Stimulated activated CD4-positive, alpha-beta T cell treated with anti-CD3 and anti-CD28 coated beads, Interleukin-2, amount 100 ng/mL, for 24 hours (primary cell): ENCODE measurements at regions not wholly inside any gene's neighbourhood (a gene's known extent, or its start where the extent isn't known, plus 50 kb on each side); places are given as distances from the start of the nearest gene placed in this dataset.
"Not testable (repeated sequence)": the region's sequence is repeated elsewhere in the genome, so short reads cannot be mapped to it uniquely, and the experiment has no call there.

Experiments
- DNase-seq, 2 donors: peaks; one replicate each; pipeline ENCODE4 v3.0.0-alpha.2; 2020

DNA sequence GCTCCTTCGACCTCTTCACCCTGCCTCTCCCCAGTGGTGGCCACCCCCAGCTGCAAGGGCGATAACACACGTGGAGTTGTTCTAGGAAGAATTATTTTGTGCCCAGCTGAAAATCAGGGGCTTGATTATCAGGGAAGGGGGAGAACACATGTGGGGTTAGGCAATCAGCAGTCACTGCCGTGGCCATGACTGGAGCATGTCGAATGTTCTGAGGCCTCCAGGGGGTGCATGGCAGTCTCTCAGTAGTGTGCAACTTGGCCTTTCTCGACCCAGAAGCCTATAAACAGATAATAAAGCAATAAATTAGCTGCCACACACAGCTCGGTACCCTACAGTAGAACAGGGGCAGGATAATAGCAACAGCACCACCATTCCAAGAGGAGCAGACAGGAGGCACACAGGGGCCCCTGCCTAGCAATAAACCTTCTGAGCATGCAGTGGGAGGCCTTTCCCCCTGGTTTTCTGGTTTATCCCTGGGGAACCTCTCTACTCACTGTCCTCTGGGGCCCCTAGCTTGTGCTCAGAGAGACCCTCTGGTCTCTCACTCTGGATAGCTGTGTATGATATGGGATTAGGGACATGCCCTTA is 308.2 kb upstream of the PLGLB2 start:
- not testable (repeated sequence) for DNase-seq

DNA sequence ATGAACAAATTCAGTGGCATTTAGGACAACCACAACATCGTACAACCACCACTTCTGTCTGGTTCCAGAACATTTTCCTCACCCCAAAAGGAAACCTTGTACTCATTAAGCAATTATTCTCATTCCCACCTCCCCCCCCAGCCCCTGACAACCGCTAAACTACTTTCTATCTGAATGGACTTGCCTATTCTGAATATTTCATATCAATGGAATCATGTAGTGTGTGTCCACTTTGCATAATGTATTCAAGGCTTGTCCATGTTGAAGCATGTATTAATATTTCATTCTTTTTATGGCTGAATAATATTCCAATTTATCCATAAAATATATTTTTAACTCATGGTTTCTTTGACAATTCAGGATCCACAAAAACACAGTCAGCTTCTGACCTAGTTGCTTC is 307.2 kb upstream of the PLGLB2 start:
- DNase-seq = not testable (repeated sequence)

DNA sequence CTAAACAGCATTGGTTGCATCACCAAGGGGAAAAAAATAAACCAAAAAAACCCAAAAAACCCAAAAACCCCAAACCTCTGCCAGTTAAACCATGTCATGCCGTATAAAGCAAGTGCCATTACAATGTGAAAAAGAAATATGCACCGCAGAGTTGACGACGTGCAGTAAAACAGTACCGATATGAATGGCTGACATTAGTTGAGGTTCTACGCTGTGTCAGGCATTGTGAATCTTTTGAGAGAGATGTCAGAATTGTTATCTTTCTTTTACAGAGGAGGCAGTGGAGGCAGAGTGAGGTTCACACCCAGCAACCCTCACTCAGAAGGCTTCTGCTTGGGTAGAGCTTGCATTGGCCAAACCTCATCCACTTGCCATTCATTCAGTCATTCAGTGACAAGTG is 306.5 kb upstream of the PLGLB2 start:
- peak in 1 of 2 donors; percentile 20 for DNase-seq

DNA sequence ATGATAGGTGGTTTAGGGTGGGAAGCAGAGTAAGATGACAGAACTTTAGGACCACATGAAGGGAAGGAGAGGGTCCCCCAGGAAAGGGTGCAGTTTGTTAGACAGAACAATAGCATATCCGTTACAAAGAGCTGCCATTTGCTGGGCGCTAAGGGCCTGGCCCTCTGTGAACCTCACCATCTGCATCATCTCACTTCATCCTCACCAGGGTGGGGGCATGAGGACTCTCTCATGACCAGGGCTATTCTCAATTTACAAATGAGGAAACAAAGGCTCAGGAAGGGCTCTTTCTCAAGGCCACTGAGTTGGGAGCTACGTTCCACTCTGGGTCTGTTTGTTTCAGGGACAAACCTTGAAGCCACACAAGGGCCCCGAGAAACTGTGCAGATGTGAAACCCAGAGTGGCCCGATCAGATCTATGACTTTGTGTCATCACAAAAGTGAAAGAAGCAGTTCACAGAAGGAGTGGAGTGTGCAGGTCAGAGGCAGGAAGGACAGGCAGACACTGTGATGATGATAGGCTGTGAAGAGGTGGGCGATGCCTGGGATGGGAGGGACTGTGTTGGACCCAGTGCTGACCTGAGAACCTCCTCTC is 304.8 kb upstream of the PLGLB2 start:
- peak; percentile 44 to 54 for DNase-seq

DNA sequence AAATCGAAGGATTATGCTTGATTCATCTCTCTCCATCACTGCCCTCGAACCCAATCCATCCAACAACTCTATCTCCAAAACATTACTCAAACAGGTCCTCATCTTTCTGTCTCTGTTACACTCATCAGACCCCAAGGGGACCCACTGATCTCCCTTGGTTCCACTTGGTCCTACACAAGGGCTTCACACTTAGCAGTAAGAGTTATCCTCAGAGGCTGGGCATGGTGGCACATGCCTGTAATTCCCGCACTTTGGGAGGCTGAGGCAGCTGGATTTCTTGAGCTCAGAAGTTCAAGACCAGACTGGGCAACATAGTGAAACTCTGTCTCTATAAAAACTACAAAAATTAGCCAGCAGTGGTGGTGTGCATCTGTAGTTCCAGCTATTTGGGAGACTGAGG is 302.9 kb upstream of the PLGLB2 start:
- not testable (repeated sequence) for DNase-seq

DNA sequence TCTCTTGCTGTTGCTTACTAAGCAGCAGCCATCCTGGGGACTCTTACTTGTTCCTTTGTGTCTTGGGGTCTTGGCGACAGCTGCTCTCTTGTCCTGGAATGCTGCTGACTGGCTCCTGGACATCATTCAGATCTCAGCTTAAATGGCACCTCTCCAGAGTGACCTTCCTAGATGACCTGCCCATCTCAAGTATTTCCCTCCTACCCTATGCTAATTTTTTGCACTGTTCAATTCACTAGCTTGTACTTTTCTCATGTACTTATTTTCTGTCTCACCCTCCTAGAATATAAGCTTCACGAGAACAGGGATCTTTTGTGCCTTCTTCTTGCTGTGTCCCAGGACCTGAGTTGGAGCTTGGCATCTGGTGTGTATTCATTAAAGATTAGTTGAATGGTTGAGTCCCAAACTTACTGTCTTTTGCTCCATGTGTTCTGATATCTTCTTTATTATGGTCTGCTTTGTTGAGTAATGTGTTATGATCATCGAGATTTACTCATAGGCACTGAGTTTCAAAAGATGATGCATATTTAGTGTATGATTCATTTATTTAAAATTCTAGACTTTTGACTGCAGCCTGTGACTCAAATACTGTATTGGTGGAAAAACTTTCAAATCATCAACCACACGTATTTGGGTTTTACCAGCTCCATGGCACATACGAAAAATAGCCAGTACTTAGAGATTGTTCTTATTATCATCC is 302.1 kb upstream of the PLGLB2 start:
- DNase-seq = not testable (repeated sequence)

DNA sequence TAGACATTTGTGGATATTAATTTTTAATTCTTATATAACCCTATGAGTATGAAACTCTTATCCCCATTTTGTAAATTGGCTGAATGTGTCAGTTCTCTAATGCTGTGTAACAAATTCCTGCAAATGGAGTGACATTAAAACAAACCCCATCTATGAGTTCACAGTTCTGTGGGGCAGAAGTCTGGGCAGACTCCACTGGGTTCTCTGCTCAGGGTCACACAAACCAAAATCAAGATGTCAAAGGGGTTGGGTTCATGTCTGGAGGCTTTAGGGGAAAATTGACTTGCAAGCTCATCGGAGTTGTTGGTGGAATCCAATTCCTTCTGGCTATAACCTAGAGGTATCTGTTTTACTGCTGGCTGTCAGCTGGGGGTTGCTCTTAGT is 301.6 kb upstream of the PLGLB2 start:
- not testable (repeated sequence) for DNase-seq

DNA sequence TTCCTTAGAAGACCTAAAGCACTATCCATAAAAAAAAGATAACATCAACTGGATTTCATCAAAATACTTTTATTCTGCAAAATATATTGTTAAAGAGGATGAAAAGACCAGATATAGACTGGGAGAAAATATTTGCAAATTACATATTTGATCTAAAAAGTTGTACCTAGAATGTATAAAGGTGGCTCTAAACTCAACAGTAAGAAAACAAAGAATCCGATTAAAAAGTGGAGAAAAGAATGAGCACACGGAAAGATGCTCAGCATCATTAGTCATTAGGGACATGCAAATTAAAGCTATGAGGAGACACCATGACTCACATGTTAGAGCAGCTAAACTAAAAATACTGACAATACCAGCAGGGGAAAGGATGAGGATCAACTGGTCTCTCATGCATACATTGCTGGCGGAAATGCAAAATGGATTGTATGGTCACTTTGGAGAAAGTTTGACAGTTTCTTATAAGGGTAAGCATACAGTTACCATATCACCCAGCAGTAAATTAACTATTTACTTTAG is 298.4 kb upstream of the PLGLB2 start:
- DNase-seq = not testable (repeated sequence)

DNA sequence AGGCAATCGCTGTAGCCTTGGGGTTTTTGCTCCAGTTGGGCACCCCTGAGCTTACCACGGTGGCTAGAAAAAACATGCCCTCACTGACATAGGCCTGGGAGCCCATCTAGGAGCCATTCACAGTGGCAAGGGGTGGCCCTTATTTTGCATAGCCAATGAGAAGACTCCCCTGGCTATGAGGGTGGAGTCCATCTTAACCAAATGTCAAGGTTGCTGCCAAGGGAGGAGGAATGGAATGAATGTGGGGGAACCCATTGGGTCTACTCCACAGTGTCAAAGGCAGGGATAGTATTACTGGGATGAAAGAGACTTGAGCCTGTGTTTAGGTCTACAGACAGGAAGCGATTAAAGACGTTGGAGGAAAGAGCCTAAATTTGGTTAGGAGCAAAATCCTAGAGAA is 295.7 kb upstream of the PLGLB2 start:
- not testable (repeated sequence) for DNase-seq

DNA sequence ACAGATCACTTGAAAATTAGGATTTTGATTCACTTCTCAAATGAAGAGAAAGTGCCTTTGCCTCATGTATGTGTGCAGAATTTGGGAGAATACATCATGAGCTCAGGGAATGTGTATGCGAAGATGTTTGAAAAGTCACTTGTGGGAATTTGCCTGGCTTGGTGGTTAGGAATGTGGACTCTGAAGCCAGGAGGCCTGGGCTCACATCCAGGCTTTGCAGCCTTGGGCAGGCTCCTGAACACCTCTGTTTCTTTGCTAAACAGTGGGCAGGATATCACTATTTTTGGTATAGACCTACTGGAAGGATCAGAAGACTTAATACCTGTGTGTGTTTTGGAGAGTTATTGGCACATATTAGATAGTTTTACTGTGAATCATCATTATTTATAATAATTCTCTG is 295.0 kb upstream of the PLGLB2 start:
- DNase-seq = not testable (repeated sequence)

DNA sequence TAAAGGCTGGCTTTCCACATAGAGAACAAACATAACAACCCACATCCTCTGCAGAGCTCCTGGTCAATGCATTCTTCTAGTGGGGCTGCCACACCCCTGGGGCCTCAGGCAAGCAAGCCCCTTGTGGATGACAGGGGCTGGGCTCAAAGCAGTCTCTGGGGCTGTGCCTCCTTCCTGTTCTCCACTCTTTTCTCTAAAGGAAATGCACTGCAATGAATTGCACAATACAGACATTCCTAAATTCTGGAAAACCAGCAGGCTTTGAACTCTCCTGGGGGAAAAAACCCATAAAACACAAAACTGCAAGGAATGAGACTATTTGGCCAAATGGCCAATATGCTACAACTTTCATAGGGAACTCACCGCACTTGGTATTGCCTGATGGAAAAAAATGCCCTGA is 293.9 kb upstream of the PLGLB2 start:
- DNase-seq = not testable (repeated sequence)

DNA sequence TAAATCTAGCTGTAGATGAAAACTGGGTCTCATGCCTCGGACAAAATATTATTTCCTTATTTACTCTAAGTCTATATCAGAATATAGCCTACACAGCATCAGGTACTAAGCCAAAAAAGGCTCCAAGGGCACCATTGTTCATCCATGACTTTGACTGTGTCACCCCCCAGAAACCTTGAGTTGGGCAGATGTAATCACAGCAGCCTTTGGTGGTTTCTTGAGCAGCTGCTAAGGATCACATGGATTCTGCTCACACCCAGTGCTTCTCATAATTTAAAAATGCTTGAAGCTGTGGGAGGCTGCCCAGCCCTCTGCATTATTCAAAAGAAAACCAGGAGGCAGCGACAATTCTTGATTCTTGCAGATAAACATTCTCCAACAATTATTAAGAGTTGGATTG is 293.5 kb upstream of the PLGLB2 start:
- not testable (repeated sequence) for DNase-seq

DNA sequence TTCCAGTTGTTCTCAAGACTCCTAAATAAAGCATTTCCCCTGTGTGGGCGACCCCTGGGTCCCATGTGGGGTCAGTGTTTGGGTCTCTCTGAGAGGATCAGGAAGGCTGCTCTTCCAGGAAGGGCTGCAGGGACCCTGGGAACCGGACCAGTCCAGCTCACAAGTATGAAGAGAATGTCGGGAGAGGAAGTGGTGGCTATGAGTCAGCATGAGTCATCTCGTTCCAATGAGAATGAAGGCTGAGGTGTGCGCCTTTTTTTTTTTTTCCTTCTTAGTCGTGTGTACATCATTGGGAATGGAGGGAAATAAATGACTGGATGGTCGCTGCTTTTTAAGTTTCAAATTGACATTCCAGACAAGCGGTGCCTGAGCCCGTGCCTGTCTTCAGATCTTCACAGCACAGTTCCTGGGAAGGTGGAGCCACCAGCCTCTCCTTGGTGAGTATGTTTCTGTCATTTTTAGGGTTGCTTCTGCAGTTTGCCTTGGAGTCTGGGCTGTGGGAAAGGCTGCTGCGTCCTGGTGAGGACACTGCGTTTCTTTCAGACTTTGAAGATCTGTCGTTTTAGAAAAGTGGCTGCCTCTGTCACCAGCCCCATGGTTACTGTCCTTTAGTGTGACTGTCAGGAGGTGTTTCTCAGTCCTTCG is 292.6 kb upstream of the PLGLB2 start:
- DNase-seq = not testable (repeated sequence)

DNA sequence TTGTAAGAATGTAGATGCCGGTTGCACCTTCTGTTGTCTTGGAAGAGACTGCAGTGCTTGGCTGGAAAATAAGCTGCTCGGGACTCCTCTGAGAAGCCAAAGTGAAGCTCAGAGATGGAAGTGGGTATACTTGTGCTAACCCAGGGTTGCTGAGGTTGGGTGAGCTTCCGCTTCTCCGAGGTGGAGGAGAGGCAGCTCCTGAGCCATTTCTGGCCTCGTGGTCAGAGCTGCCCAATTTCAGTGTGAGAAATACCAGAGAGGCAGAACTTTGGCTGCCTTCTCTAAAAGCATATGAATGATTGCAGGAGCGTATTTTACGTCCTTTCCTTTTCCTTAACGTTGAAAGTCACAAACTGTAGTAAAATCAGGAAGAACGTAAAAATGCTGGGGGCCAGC is 292.0 kb upstream of the PLGLB2 start:
- DNase-seq = not testable (repeated sequence)

DNA sequence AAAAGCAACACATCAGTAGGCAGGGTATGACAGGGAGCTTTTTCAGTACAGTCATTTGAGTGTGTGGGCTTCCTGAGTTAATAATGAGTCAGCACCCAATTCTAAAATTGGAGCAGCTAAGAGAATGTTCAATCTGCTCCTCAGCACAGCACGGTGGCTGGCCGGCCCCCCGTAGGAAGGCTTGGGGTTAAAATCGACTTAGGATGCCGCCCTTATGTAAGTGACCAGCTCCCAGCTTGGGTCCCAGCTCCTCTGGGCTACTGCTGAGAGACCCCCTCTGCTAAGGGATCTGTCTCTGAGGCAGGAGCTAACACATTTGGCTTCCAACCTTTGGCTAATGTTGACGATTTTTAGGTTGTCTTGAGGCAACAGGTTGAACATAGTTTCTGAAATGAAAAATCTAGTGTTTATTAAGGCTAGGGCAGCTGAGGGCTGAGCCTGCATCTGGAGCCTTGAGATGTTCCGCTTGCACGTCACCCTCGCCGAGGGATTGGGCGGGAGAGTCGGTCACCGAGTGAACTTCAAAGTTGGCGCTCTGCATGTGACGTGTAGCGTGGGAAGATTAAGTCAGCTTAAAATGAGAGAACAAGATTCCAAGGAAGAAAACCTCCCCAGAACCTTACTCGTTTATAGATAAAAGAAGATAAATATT is 291.3 kb upstream of the PLGLB2 start:
- peak in 1 of 2 donors; percentile 65 for DNase-seq

DNA sequence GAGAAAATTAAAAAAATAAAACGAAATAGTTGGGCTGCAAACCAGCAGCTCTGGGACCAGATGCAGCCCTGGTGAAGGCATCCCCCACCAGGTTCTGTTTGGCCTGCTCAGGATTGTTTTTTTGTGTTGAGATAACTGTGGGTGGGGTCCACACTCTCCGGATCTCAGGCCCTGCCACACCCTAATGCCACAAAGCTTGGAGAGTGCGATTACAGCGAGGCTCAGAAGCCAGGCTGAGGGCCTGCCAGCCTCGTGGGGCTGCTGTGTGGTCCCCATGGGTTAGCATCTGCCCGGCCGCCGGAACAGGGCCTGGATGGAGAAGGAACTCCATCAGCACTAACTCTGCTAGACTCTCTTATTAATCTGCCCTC is 290.8 kb upstream of the PLGLB2 start:
- DNase-seq = not testable (repeated sequence)

DNA sequence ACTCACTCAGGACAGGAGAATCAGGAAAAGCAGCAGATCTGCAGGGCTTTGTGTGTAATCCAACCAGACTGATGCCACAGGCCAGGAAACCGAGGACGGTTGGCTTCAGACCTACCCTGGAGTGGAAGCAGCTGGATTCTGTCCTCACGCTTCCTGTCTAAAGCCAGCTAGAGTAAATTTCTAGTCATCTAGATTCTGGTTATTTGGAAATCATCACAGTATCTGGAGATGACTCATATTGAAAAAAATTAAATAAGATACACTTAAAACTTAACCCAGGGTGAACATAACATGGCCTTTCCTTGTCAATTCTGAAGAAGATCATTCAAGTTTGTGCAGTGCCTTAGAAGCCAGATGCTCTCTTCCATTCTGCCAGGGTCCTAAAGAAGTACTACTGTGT is 288.9 kb upstream of the PLGLB2 start:
- not testable (repeated sequence) for DNase-seq

DNA sequence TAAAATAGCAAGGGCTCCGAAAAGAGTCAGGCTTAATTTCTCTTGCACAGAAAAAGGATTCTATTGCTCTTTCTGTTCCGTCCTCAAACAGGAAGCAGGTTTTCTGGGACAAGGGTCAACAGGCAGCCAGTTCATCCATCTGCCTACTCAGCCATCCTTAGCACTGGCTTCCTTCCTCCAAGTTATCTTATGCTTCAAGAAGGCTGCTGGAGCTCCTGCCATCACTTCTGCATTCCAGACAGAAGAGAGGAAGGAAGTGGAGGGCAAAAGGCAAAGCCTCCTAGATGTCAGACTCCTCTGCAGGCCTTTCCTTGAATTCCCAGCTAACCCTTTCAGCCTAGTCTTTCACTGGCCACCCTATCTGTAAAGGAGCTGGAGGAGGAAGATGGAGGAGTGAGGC is 287.8 kb upstream of the PLGLB2 start:
- DNase-seq = not testable (repeated sequence)

DNA sequence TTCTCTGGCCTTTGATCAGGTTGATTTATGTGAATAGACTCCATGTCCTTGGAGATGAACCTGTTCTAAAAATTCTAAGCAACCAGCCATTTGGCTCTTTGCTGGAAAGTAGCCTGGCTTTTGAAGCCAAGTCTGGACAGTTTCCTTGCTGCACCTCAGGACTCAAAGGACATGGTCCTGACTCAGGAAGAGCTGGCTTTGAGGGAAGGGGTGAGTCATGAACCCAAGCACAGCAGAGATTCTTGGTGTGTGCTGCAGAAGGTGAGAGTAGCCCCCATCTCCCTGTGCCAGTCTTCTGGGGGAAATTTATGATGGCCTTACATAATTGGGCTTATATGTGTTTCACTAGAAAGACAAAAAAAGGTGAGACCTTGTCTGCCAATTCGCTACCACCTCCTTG is 287.2 kb upstream of the PLGLB2 start:
- DNase-seq = not testable (repeated sequence)

DNA sequence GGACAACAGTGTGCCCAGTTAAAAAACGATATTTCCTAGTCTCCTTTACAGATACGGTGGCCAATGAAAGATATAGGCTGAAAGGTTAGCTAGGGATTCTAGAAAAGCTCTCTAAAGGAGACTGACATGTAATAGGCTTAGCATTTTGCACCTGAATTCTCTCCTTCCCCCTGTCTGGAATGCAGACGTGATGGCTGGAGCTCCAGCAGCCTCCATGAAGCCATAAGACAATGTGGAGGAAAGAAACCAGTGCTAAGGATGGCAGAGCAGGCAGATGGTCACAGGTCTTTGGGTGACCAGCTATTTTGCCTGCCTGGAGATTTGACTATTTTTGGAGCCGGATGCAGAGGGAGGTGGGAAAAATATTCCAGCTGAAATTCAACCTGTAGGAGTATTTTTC is 286.2 kb upstream of the PLGLB2 start:
- DNase-seq = not testable (repeated sequence)

DNA sequence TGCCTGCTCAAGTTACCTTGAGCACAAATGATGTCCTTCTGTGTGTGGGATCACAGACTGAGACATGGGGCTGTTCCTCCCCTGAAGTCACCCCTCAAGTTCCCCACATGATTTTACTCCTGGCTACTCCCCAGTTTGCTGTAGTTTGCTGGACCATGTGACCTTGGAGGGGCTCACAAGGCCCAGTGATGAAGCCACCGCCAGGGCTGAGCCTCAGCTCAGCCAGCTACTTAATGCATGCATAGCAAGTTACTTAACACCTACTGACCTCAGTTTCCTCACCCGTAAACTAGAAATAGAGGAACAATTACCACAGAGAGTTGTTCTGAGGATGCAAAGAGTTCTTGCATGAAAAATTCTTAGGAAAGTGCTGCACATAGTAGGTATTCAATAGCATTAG is 283.7 kb upstream of the PLGLB2 start:
- not testable (repeated sequence) for DNase-seq

DNA sequence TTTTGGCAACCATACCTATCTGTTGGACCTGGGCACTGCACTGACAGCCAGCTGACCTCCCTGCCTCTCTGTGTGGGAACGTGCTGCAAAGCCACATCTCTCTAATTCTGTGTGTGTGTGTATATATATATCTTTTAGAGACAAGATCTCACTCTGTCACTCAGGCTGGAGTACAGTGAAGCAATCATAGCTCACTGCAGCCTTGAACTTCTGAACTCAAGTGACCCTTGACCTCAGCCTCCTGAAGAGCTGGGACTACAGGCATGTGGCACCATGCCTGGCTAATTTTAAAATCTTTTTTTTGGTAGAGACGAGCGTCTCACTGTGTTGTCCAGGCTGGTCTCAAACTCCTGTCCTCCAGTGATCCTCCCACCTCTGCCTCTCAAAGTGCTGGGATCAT is 282.2 kb upstream of the PLGLB2 start:
- DNase-seq = not testable (repeated sequence)

DNA sequence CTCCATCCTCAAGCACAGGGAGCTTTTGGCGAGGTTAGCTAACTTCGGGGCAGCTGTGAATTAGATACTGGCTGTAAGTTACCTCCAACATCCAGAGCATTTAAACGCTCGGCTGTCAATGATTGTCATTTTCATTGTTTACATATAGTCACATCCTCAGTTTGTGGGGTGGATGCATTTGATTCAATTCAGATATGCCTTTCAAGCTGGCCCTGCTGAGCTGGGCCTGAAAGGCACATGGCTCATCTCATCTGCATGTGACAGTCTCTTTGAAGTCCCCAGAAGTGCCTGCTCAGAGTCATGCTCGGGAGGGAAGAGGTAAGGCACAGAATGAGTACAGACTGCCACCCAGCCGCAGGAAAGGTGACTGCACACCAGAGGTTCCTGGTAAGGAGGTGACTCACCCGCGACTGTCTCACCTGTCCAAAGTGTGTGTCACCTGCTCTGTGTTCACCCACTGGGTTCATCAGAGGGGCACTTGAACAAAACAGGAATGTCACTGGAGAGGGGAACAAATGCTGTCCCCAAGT is 281.2 kb upstream of the PLGLB2 start:
- peak; percentile 70 to 83 for DNase-seq
